ENCODE measurements at regions not wholly inside any gene's neighbourhood (a gene's known extent, or its start where the extent isn't known, plus 50 kb on each side); places are given as distances from the start of the nearest gene placed in this dataset.

GRCh38 chr10:117728087-117728486, 185.5 kb downstream of the EMX2 start:
- ChIA-PET POLR2A (ENCODE audit: partially characterized antibody) (no interaction called here), CTCF (ENCODE audit: partially characterized antibody) (interaction anchor here (1.1 to 1.8 kb wide), 2 partner anchors 9 to 14 kb away, joined by 4 to 11 read pairs; no protein-coding TSS in a partner anchor)
- Histone ChIP-seq H3K56ac (replicated peaks; ENCODE audit: insufficient read length, low read depth, low read length) (no peak overlapping the region), H4K20me1 (replicated peaks in 1 of 2; ENCODE audit: control insufficient read depth in 1 of 2, insufficient read depth in 2 of 2, low read length in 2 of 2) (no peaks in the 10 kb centered on the region), H3K18ac (ENCODE audit: extremely low read depth, low read length) (no peak overlapping the region), H2BK15ac (ENCODE audit: low read length) (no peak overlapping the region), H4K5ac (ENCODE audit: insufficient read length, low read depth, low read length) (no peak overlapping the region), H2AK5ac (ENCODE audit: low read depth, low read length) (no peak overlapping the region), H3K4ac (replicated peaks; ENCODE audit: insufficient read length, low read depth, low read length) (no peak overlapping the region), H3K14ac (ENCODE audit: insufficient read length) (no peak overlapping the region), H3K23me2 (ENCODE audit: low read depth, low read length) (no peaks in the 10 kb centered on the region), H3K36me3 (ENCODE audit: control insufficient read depth in 2 of 4, insufficient read depth in 4 of 4, low read length in 3 of 4) (no peaks in the 10 kb centered on the region), H3K9me3 (ENCODE audit: insufficient read depth in 2 of 2, low read depth in 1 of 2, low read length in 1 of 2) (no peaks in the 10 kb centered on the region), H2BK12ac (ENCODE audit: low read depth, low read length) (no peak overlapping the region), H3K9ac (replicated peaks in 1 of 4; ENCODE audit: extremely low read depth in 1 of 4, low read depth in 3 of 4, low read length in 3 of 4) (no peak overlapping the region), H3K4me3 (ENCODE audit: extremely low read depth in 1 of 4, insufficient read depth in 2 of 4, low read depth in 3 of 4, low read length in 4 of 4) (no peak overlapping the region), H3K27ac (ENCODE audit: low read depth, low read length) (no peak overlapping the region), H3K79me1 (ENCODE audit: low read depth, low read length) (no peaks in the 10 kb centered on the region), H3K4me2 (ENCODE audit: insufficient read depth in 1 of 2, low read depth in 2 of 2, low read length in 2 of 2) (no peak overlapping the region), H2BK20ac (ENCODE audit: low read length) (no peak overlapping the region), H4K91ac (replicated peaks; ENCODE audit: insufficient read length, low read length) (no peak overlapping the region), H3K79me2 (ENCODE audit: control insufficient read depth in 1 of 2, insufficient read depth in 2 of 2, low read length in 2 of 2) (no peaks in the 10 kb centered on the region), H2BK5ac (ENCODE audit: low read depth, low read length) (no peak overlapping the region), H3K4me1 (replicated peaks in 1 of 4; ENCODE audit: control insufficient read depth in 3 of 4, insufficient read depth in 4 of 4, low read length in 3 of 4) (peaks cover 0 to 9% (median 3%) of the 10 kb centered on the region in 4 experiments; a peak in 2 of 7 replicates), H3K23ac (ENCODE audit: insufficient read length) (no peak overlapping the region), H2AFZ (ENCODE audit: low read length) (no peak overlapping the region), H3K27me3 (replicated peaks in 1 of 4; ENCODE audit: control insufficient read depth in 3 of 4, extremely low read depth in 1 of 4, insufficient read depth in 3 of 4, low read length in 3 of 4) (peaks cover 0 to 1% (median 0%) of the 10 kb centered on the region in 4 experiments; a peak in 1 of 7 replicates), H4K8ac (ENCODE audit: extremely low read depth, insufficient read depth, low read length) (no peak overlapping the region), H2BK120ac (replicated peaks; ENCODE audit: low read depth, low read length) (no peak overlapping the region)
- no peak for FAIRE-seq
- DNase-seq (ENCODE audit: low read depth in 1 of 2, low spot score in 2 of 2), result peak in 1 of 2 experiments; percentile 13
- no peak for TF ChIP-seq PHF8 (conservative IDR thresholded peaks at IDR 0.05; ENCODE audit: low read depth, low read length)
- no peak for TF ChIP-seq ATF2 (IDR thresholded peaks at IDR 0.05; ENCODE audit: low read length)
- no peak for TF ChIP-seq CHD1 (IDR thresholded peaks at IDR 0.05; ENCODE audit: low read depth, low read length)
- no peak for TF ChIP-seq TAF1 (IDR thresholded peaks at IDR 0.05; ENCODE audit: low read depth, low read length)
- no peak for TF ChIP-seq BRCA1 (IDR thresholded peaks at IDR 0.05; ENCODE audit: low read depth, low read length)
- no peak for TF ChIP-seq ATF3 (IDR thresholded peaks at IDR 0.05; ENCODE audit: insufficient read depth, low read depth, low read length)
- no peak for TF ChIP-seq HDAC6 (IDR thresholded peaks at IDR 0.05; ENCODE audit: low read depth, low read length)
- no peak for TF ChIP-seq KDM1A (IDR thresholded peaks at IDR 0.05; ENCODE audit: borderline replicate concordance, low read length)
- TF ChIP-seq SIRT6 (IDR thresholded peaks at IDR 0.05; ENCODE audit: low read length), result no peak
- no peak for TF ChIP-seq SRF (IDR thresholded peaks at IDR 0.05; ENCODE audit: low read depth, low read length)
- TF ChIP-seq SAP30 (IDR thresholded peaks at IDR 0.05; ENCODE audit: insufficient read depth, insufficient replicate concordance, low read length), result no peak
- no peak for TF ChIP-seq TBP (IDR thresholded peaks at IDR 0.05; ENCODE audit: low read depth, low read length)
- TF ChIP-seq CEBPB (IDR thresholded peaks at IDR 0.05; ENCODE audit: low read depth, low read length), result no peak
- no peak for TF ChIP-seq NRF1 (IDR thresholded peaks at IDR 0.05; ENCODE audit: low read depth, low read length)

All from H1 (cell line).